SH-SY5Y (cell line): ENCODE measurements at regions not wholly inside any gene's neighbourhood (a gene's known extent, or its start where the extent isn't known, plus 50 kb on each side); places are given as distances from the start of the nearest gene placed in this dataset.

ENCODE experiments used
- GATA2 ChIP-seq: IDR thresholded peaks from 2 replicates; pipeline ENCODE4 v1.6.1; 2011; ENCODE audit warnings: mild to moderate bottlenecking, low read depth, low read length
- GATA3 ChIP-seq: IDR thresholded peaks from 2 replicates; pipeline ENCODE4 v1.6.1; 2011; ENCODE audit warnings: low read depth, mild to moderate bottlenecking, low read length, moderate library complexity

DNA sequence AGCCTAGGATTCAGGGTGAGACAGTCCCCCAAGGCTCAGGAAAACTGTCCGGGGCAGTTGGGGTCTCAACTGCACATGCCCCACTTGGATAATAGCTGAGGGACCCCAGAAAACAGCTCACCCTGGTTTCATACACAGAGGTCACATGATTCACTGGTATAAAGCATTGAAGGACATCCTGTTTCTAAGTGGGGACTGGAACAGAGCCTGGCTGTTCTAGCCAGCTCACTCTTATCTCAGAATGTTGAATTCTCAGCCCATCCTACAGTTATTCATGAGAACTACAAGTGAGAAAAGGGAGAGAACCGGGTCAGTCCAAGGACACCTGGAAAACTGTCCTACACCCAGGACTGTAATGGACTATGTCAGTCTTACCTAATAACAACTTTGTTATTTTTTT is 170.9 kb downstream of the FGF1 start:
- TF ChIP-seq GATA2 = no peak
- TF ChIP-seq GATA3 = no peak

DNA sequence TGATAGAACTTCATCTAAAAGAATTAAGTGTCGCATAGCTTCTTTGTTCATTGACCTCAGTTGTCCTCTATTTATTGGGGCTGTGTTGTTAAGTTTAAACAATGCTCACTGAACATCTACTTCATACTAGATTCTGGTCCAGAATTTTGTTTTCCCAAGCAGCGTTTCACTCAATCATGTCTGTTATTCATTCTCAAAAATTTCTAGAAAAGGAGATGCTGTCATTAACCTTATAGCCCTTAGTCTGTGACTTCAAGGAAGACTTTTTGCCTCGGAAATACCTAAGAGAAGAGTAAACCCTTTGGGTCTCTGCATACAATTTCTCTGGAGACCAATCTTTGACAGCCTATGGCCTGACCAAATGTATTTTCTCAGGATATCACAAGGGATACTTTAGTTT is 171.7 kb downstream of the FGF1 start:
- no peak for TF ChIP-seq GATA2

DNA sequence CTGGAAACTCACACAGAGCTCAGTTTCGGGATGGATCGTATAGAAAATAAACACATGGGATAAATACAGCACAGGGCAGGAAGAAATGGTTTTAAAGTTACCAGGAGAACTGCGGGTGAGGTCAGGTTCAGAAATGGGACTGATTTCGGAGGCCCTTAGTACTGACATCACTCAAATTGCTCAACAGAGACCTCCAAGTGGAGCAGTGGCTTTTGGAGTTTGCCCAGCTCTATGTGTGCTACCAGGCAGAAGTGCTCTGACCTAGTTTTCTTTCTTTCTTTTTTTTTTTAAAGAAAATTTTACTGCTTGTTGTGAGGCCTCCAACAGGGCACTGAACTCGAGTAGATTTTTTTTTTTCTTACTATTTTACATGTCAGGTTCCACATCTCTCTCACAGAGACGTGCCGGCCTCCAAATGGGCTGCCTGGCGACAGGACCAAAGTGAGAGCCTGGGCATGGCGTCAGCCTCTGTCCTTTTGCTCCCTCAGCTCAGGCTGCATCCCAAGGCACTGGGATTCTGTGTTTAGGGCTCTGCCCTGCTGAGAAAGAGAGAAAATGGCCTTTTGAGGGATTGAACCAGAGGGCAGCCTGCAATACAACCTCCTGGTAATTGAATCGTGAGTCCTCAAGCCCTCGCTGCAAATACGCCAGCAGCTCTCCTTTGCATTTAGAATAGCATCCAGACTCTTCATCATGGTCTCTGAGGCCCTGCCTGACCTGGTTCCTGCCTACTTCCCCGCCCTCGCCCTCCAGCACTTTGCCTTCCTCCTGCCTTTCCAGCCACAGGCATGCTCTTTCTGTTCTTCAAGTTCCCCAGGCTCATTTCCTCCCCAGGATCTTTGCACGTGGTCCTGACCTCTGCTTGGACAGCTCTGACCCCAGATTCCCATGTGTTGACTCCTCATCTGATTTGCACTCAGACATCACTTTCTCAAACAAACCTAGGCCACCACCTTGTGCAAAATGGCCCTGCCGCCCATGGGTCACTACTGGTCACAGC is 173.5 kb downstream of the FGF1 start:
- TF ChIP-seq GATA2 (no peak), GATA3 (no peak)

DNA sequence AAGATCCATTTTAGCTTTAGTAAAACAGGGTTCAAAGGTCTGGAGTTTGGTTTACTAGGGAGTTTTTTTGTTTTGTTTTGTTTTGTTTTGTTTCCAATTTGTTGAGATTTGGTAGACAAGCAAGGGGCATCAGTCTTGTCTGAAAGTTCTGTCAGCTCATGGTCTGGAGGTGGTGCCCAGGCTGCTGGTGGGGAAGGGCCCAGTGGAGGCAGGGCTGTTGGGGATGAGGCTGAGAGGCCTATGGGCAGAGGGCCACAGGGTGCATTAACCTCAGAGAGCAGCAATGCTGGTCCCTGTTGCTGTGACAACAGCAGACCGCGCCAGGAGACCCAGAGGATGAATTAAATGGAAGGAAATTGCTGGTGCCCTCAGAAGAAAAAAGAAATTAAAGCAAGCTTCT is 174.5 kb downstream of the FGF1 start:
- TF ChIP-seq GATA2 (no peak), GATA3 (no peak)

DNA sequence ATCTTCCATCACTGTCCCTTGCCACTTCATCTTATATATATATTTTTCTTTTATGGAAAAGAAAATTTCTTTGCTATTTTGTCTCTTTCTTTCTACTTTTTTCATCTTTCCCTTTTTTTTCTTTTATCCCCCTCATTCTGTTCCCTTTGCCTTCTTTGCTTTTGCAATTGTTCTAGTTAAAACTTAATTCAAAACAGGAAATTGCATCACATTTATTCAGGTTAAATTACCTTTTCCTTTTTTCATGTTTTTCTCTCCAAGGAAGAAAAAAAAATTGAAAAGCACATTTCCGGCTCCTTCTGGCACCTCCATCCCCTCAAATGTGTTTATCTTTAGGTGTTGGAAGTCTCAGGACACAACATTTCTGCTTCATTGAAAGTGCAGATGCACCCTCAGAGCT is 176.9 kb downstream of the FGF1 start:
- no peak for TF ChIP-seq GATA3
- no peak for TF ChIP-seq GATA2

DNA sequence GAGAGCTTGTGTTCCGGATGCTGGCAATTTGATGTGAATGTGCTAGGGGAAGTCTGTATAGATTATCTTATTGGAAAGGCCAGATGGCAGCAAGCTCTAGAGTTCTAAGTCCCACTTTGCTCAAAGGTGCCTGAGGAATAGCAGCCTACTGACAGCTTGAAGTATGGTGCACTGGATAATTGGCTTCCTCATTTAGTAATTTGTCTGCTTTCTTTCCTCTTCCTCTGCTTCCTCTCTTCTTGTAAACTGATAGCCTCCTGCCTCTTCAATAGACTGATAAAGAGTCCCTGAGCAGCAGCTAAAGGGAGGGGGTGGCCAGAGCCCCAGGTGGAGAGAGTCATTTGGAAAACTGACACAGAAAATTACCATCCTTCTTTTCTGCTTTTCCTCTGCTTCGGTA is 177.3 kb downstream of the FGF1 start:
- TF ChIP-seq GATA3 (no peak), GATA2 (no peak)

DNA sequence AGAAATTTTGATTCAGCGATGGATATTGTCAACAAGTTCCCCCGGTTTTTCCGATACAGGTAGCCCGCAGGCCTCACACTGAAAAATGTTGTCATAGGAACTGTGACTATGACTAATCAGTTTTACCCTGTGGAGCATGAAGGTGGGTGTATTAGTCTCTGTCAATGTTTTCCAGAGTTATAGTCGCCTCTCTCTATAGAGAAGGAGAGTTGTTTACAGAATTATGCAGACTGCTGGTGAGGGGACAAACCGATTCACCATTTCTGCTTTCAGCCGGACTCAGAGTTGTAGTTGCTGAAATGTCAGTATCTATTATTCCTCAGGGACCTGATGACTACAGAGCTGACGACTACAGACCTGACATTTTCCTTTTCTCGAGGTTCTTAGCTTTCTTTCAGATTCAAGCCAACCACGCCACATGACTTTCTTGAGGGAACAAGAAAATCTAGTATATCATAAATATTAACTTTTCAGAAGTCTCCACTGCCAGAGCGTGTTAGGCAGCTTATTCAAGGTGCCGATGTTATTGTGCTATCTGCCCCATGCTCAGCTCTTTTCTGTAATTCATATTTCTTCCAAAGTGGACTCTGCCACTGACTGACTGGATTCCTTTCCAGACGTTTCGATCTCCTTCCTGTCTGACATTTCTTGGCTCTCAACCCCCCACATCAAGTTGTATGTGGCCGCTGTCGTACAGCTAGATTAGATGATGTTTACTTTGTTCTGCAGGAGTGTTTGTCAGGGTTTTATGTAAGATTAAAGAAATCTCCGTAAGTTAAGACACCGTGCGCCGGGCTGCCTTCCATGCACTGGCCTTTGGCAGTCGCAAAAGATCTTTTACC is 178.1 kb downstream of the FGF1 start:
- TF ChIP-seq GATA2 (no peak), GATA3 (no peak)

DNA sequence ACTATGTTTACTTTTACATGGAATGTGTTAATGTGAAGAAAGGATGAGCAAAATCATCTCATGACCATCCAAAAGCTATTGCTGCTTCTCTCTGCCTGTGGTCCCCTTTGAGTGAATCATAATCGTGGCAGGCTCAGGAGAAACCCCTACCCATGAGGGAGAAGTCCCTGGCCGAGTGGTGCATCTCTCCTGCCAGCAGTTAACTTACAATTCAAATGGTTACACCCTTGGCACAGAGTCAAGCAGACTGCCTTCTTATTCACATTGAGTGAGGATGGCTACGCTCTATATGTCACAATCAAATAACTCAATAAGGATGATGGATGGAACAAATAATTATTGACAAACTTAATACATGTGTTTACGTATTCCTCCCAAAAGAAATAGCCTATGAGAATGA is 179.1 kb downstream of the FGF1 start:
- TF ChIP-seq GATA2 (no peak), GATA3 (no peak)

DNA sequence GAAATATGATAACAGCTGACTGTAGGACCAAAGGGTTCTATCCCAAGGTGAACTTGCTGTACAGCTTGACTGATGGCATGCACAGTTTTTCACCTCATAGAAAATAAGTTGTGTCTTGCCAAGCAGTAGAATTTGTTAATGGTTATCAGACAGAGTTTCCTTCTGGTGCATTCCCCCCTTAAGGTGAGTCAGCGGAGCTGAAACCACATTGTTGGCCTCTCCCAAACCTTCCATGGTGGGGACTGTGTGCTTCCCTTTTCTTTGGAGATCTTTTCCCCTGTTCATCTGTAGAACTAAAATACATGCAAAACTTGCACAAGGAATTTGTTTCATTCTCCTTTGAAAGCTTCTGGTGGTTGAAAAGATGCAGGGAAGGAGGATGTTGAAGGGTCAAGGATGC is 179.8 kb downstream of the FGF1 start:
- TF ChIP-seq GATA3 = no peak
- TF ChIP-seq GATA2 = no peak

DNA sequence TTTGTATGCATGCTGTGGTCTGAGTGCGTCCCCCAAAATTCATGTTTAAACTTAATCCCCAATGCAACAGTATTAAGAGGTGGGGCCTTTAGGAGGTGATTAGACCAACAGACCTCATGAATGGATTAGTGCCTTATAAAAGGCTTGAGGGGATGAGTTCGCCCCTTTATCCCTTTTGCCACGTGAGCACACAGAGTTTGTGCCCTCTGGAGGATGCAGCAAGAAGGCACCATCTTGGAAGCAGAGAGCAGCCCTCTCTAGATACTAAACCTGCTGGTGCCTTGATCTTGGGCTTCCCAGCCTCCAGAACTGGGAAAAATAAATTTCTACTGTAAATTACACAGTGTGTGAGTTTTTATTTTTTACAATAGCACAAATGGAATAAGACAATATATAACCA is 177.1 kb upstream of the SPRY4 start:
- TF ChIP-seq GATA2 (no peak), GATA3 (no peak)

DNA sequence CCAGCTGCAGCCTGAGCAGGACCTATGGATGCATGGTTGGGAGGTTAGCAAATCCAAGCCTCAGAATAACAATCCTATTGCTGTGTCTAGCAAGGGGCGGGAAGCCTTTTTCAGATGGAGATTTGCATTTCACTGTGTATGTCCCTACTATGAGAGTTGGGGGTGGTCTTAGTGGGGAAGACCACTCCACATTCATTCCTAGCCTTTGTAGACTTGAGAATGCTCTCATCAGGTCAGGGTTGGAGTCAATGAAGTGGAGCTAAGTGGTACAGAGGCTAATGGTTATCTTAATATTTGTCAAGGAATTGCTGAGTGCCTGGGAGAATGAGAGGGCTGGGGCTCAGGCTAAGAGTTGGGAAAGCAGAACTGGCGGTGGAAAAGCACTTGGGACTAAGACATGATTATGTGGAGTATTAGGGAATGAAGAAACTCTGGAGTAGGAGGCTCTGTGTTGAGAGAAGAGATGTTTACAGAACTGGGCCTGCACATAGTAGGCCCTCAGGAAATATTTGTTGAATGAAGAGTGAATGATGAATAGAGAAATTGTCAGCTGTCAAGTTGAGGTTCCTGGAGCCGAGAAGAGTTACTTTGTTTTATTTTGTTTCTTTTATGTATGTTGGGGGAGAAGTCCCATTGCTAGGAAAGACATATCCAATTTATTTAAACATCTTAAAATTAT is 175.5 kb upstream of the SPRY4 start:
- TF ChIP-seq GATA2 (no peak), GATA3 (no peak)

DNA sequence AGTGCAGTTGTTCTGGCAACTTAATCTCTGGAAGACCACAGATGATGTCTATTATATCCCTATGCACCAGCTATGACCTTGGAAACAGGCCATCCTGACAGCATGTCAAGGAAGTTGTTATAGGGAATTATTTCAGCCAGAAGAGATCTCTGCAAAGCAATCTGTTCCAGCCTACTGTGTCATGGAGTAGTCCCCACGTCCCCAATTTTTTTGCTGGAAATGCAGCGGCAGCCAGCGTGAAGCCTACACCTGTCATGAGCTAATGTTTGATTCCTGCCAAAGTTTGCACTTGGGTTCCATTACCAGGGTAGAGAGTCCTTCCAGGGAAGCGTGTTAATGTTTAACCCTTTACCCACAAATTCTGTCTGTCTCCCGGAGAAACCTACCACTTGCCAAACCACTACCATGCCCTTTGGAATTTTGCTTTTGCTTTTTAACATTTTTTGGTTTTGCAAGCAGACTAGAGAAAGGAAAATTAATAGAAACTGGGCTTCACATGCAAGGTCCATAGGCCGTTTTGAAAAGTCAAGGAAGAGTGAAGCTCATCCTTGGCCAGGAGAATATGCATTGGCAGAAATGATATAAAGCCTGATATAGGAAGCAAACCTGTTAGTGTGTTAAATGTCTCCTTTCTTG is 174.9 kb upstream of the SPRY4 start:
- no peak for TF ChIP-seq GATA2
- TF ChIP-seq GATA3 = no peak

DNA sequence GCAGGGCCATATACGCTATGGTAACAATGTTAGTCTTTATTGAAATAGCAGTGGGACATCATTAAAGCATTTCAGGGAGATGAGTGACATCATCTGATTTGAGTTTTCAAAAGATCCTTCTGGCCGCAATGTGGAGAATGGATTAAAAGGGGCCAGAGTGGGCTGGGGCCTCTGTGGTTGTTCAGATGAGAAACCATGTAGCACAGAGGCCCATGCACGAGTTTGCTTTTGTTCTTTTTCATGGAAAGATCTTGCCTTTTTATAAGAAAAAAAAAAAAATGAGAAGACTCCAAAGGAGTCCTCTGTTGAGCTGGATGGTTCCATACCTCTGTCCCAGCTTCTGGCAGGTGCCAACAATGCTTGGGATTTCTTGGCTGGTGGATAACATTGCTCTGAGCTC is 173.5 kb upstream of the SPRY4 start:
- TF ChIP-seq GATA2 (no peak), GATA3 (no peak)

DNA sequence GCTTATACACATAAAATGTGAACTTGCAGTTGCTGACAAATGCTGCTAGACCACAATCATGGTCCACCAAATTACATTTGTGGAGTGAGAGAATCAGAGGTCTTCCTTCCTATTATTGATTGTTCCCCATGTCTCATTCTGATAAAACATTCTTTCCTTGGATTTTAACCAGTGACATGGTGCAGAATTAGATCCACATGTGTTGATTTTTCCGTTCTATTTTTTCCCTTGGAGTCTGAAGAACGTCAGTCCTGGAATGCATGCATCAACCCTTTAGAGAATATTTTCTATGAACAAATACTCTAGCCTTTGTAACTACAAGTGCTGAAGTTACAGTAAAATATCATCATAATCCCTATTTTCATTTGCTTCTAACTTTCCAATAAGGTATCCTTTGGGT is 170.7 kb upstream of the SPRY4 start:
- TF ChIP-seq GATA3 (no peak), GATA2 (no peak)
